Activated naive CD8-positive, alpha-beta T cell treated with anti-CD3 and anti-CD28 coated beads, Interleukin-2, amount 10 ng/mL, durations not matched to agents 7 days and 5 days (primary cell): ENCODE measurements at regions not wholly inside any gene's neighbourhood (a gene's known extent, or its start where the extent isn't known, plus 50 kb on each side); places are given as distances from the start of the nearest gene placed in this dataset.

Experiments used
- ATAC-seq: fragments of 150-1000 bp; cut with Tn5 transposase; one replicate; pipeline ENCODE4 v1.10.0; 2021; ENCODE audit warnings: low read depth, moderate library complexity
- POLR2A ChIA-PET: fragments of 350-600 bp; sonication (Branson Sonifier 250); formaldehyde crosslinking; loops from one replicate; lab custom pipeline; 2021; ENCODE audit warnings: antibody characterized with exemption; lab: Charles Lee
- DNase-seq: peaks from one replicate; pipeline ENCODE4 v3.0.0; 2021
- H3K27ac Mint-ChIP-seq: one replicate; pipeline ENCODE4 v1.8.0; 2022; ENCODE audit warnings: mild to moderate bottlenecking, mixed read lengths
- H3K27me3 Mint-ChIP-seq: one replicate; pipeline ENCODE4 v1.8.0; 2022; ENCODE audit warnings: mild to moderate bottlenecking, moderate library complexity, mixed read lengths
- H3K36me3 Mint-ChIP-seq: one replicate; pipeline ENCODE4 v1.8.0; 2021; ENCODE audit warnings: mild to moderate bottlenecking, mixed read lengths
- H3K4me1 Mint-ChIP-seq: one replicate; pipeline ENCODE4 v1.8.0; 2021; ENCODE audit warnings: mixed read lengths
- H3K4me3 Mint-ChIP-seq: one replicate; pipeline ENCODE4 v1.8.0; 2022; ENCODE audit warnings: mild to moderate bottlenecking, moderate library complexity, mixed read lengths
- H3K9me3 Mint-ChIP-seq: one replicate; pipeline ENCODE4 v1.8.0; 2021; ENCODE audit warnings: mixed read lengths

DNA sequence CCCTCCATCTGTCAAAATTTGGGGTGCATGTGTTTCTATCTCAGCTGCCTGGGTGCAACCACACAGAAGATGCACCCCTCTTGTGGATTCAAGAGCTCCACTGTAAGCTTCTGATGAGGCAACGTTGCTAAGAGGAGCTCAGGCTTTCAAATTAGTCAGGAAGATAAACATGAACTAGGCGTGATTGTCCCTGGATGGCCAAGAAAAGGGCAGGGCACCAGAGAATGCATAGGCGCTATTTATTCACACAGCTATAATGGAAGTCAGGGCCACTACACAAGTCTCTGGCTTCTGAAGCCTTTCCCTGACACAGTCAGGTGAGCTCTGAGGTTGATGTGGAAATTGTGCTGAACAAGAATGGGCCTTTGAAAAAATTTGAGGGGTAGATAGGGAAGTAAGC is 1466.0 kb upstream of the CELF4 start:
- Mint-ChIP-seq H3K4me3 (no peak overlapping the region), H3K9me3 (no peaks in the 10 kb centered on the region), H3K27me3 (no peaks in the 10 kb centered on the region), H3K36me3 (no peaks in the 10 kb centered on the region), H3K4me1 (no peaks in the 10 kb centered on the region), H3K27ac (no peak overlapping the region)
- no peak for DNase-seq
- POLR2A ChIA-PET, result no interaction called here
- no peak for ATAC-seq

DNA sequence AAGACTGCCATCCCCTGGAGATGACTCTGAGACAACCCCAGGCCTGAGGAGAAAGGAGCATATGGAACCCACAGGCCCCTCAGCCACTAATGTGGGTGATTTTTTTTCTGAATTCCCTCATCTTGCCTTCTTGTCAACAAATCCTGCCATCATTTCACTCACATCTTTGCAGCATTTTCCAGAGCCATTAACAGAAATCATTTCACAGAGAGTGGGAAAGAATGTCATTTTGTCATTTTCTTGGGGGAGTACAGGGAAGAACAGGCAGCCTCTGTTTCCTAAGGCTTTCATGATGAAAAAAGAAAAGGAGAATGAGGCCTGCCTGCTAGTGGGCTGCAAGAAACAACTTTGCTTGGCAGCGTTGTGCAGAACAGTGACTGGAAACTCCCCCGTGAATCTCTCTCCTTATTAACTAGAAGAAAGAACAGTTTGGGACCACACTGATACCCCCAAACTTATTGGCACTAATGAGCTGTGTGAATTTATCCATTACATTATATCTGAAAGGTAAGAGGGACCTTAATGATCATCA is 1464.6 kb upstream of the CELF4 start:
- H3K36me3 Mint-ChIP-seq, result no peaks in the 10 kb centered on the region
- no peaks in the 10 kb centered on the region for H3K4me1 Mint-ChIP-seq
- POLR2A ChIA-PET, result no interaction called here
- H3K9me3 Mint-ChIP-seq, result no peaks in the 10 kb centered on the region
- no peaks in the 10 kb centered on the region for H3K27me3 Mint-ChIP-seq
- no peak overlapping the region for H3K27ac Mint-ChIP-seq
- no peak overlapping the region for H3K4me3 Mint-ChIP-seq
- DNase-seq (no peak), ATAC-seq (no peak)

- no peaks in the 10 kb centered on the region for H3K36me3 Mint-ChIP-seq
- ATAC-seq, result no peak
- H3K27ac Mint-ChIP-seq, result no peak overlapping the region
- no peak overlapping the region for H3K4me3 Mint-ChIP-seq
- no peaks in the 10 kb centered on the region for H3K4me1 Mint-ChIP-seq
- DNase-seq, result no peak
- no peaks in the 10 kb centered on the region for H3K9me3 Mint-ChIP-seq
- no peaks in the 10 kb centered on the region for H3K27me3 Mint-ChIP-seq
- POLR2A ChIA-PET, result no interaction called here
Observed at GRCh38 chr18:39025531-39025930, 1459.9 kb upstream of the CELF4 start.

DNA sequence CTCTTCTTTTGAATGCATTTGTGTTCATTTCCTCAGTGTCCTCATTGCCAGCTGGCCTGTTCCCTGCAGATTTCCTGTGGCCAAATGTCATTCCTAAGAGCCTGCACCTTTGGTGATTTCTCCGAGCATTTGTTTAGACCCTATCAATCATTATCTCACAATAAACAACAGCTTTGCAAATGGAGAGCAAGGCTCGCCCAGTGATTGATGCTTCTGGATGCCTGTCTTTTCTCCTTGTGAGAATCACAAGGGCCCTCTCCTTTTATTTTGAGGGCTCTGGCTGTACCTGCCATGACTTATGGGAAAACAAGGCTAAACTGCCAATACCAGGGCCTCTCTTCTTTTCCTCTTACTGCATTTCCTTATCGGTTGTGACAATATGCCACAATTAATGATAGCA is 1454.4 kb upstream of the CELF4 start:
- no peak for ATAC-seq
- Mint-ChIP-seq H3K27me3 (no peaks in the 10 kb centered on the region), H3K9me3 (no peaks in the 10 kb centered on the region), H3K4me1 (no peaks in the 10 kb centered on the region), H3K27ac (no peak overlapping the region), H3K4me3 (no peak overlapping the region), H3K36me3 (no peaks in the 10 kb centered on the region)
- POLR2A ChIA-PET, result no interaction called here
- DNase-seq, result no peak

GRCh38 chr18:39007031-39007902 is 1441.7 kb upstream of the CELF4 start:
- Mint-ChIP-seq H3K36me3 (no peaks in the 10 kb centered on the region), H3K4me1 (no peaks in the 10 kb centered on the region), H3K27me3 (peaks cover 2% of the 10 kb centered on the region), H3K4me3 (no peak overlapping the region), H3K9me3 (peaks cover 4% of the 10 kb centered on the region), H3K27ac (no peak overlapping the region)
- ATAC-seq, result no peak
- no peak for DNase-seq
- POLR2A ChIA-PET, result no interaction called here

DNA sequence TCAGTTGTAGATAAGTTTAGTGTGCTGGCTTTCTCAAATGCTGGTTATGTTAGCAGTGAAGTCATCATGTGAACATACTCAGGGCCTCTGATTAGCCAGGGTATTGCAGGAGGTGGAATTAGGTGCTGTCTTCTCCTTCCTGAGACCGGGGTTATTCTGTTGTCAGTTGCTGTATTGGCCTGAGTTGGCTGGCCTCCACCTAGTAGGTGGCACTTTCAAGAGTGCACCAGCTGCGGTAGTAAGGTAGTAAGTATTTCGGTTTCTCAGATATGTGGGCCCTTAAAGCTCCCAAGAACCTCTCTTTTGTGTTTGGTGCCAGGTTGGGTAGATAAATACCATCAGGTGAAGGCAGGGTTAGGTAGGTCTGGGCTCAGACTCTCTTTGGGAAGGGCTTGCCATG is 1430.5 kb upstream of the CELF4 start:
- Mint-ChIP-seq H3K4me1 (no peaks in the 10 kb centered on the region), H3K36me3 (no peaks in the 10 kb centered on the region), H3K27ac (no peak overlapping the region), H3K27me3 (no peaks in the 10 kb centered on the region), H3K9me3 (no peaks in the 10 kb centered on the region), H3K4me3 (no peak overlapping the region)
- ATAC-seq (no peak), DNase-seq (no peak)
- POLR2A ChIA-PET, result no interaction called here

GRCh38 chr18:38993342-38993741 is 1427.7 kb upstream of the CELF4 start:
- no peaks in the 10 kb centered on the region for H3K36me3 Mint-ChIP-seq

DNA sequence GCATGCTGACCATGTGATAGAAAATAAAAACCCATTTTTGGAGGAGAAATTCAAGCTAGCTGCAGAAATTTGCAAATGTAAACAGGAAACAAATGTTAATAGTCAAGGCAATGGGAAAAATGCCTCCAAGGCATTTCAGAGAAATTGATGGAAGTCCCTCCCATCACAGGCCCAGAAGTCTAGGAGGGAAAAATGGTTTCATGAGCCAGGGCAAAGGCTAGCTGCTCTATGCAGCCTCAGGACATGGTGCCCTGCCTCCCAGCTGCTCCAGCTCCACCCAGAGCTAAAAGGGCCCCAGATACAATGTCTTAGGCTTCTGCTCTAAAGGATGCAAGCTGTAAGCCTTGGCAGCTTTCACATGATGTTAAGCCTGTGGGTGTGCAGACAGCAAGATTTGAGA is 1419.4 kb upstream of the CELF4 start:
- POLR2A ChIA-PET, result no interaction called here
- Mint-ChIP-seq H3K9me3 (peaks cover 5% of the 10 kb centered on the region), H3K4me1 (no peaks in the 10 kb centered on the region), H3K36me3 (no peaks in the 10 kb centered on the region), H3K27ac (no peak overlapping the region), H3K4me3 (no peak overlapping the region), H3K27me3 (no peaks in the 10 kb centered on the region)
- no peak for DNase-seq
- ATAC-seq, result no peak

More at GRCh38 chr18:38993342-38993741, 1427.7 kb upstream of the CELF4 start:
- Mint-ChIP-seq H3K27me3 (no peaks in the 10 kb centered on the region), H3K4me3 (no peak overlapping the region), H3K4me1 (no peaks in the 10 kb centered on the region), H3K9me3 (no peaks in the 10 kb centered on the region), H3K27ac (no peak overlapping the region)
- POLR2A ChIA-PET, result no interaction called here
- no peak for ATAC-seq
- DNase-seq, result no peak

DNA sequence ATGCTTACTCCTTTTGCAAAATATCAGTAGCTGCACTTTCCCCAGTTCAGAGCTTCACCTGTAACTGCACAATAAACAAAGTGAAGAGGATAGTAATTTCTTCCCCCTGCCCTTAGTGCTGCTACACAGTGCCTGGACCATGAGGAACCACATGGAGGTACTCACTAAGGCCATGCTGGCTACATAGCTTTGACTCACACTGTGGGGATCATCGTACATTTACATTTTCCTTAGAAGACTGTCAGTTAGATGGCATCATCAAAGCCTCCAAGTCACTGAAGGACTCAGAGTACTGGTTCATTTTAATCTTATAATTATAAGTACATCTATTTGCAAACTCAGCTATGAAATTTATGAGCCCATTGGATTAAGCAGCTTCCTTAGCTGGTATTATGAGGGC is 1416.5 kb upstream of the CELF4 start:
- POLR2A ChIA-PET, result no interaction called here
- H3K4me3 Mint-ChIP-seq, result no peak overlapping the region
- peaks cover 5% of the 10 kb centered on the region for H3K9me3 Mint-ChIP-seq
- ATAC-seq, result no peak
- no peaks in the 10 kb centered on the region for H3K4me1 Mint-ChIP-seq
- no peaks in the 10 kb centered on the region for H3K36me3 Mint-ChIP-seq
- no peak for DNase-seq
- no peak overlapping the region for H3K27ac Mint-ChIP-seq
- H3K27me3 Mint-ChIP-seq, result no peaks in the 10 kb centered on the region

DNA sequence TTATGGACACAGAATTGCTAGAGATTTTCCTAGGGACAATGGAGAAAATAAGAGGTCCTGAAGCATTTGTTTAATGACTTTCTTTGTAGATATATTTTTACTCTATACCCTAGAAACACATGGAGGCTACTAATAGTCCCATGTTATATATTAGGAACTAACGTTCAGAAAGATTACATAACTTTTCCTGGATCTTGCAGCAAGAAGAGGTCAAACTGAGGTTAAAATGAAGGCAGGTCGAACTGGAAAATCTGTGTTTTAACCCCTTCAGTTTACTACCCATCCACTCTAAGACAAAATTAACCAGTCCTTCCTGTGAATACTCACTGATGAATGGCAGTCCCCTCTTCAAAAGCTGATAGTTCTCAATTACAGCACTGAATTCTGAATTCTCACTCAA is 1415.8 kb upstream of the CELF4 start:
- Mint-ChIP-seq H3K27me3 (no peaks in the 10 kb centered on the region), H3K4me3 (no peak overlapping the region), H3K9me3 (peaks cover 5% of the 10 kb centered on the region), H3K27ac (no peak overlapping the region), H3K36me3 (no peaks in the 10 kb centered on the region), H3K4me1 (no peaks in the 10 kb centered on the region)
- ATAC-seq (no peak), DNase-seq (no peak)
- POLR2A ChIA-PET, result no interaction called here

GRCh38 chr18:38980420-38980819 is 1414.8 kb upstream of the CELF4 start:
- Mint-ChIP-seq H3K9me3 (peaks cover 5% of the 10 kb centered on the region), H3K4me1 (no peaks in the 10 kb centered on the region), H3K4me3 (no peak overlapping the region), H3K27me3 (no peaks in the 10 kb centered on the region), H3K36me3 (no peaks in the 10 kb centered on the region), H3K27ac (no peak overlapping the region)
- no peak for DNase-seq
- POLR2A ChIA-PET, result no interaction called here
- ATAC-seq, result no peak

DNA sequence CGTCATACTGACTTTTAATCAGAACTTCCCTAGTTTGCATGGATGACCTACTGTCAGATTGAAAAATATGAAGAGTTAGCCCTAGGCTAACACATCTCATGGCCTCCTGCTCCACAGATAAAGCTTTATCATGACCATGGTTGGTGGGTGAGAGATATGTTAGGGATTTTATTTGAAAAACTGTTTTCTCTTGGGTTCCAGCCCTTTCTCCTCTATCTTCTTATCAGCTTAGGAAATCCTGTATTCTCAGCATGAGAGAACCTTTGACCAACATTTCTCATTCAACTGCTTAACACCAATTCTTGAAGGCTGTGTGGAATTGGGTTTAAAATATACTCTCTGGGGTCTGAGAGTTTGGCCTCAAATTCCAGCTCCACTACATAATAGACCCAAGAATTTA is 1407.0 kb upstream of the CELF4 start:
- H3K27me3 Mint-ChIP-seq, result no peaks in the 10 kb centered on the region
- no peak overlapping the region for H3K4me3 Mint-ChIP-seq
- no peaks in the 10 kb centered on the region for H3K4me1 Mint-ChIP-seq
- ATAC-seq, result no peak
- peaks cover 4% of the 10 kb centered on the region for H3K9me3 Mint-ChIP-seq
- DNase-seq, result no peak
- no peaks in the 10 kb centered on the region for H3K36me3 Mint-ChIP-seq
- H3K27ac Mint-ChIP-seq, result no peak overlapping the region
- POLR2A ChIA-PET, result no interaction called here

GRCh38 chr18:38971881-38972280 is 1406.3 kb upstream of the CELF4 start:
- no peak overlapping the region for H3K4me3 Mint-ChIP-seq
- H3K27ac Mint-ChIP-seq, result no peak overlapping the region
- H3K36me3 Mint-ChIP-seq, result no peaks in the 10 kb centered on the region
- no peaks in the 10 kb centered on the region for H3K4me1 Mint-ChIP-seq
- ATAC-seq, result no peak
- POLR2A ChIA-PET, result no interaction called here
- no peaks in the 10 kb centered on the region for H3K27me3 Mint-ChIP-seq
- DNase-seq, result no peak
- H3K9me3 Mint-ChIP-seq, result peaks cover 4% of the 10 kb centered on the region

DNA sequence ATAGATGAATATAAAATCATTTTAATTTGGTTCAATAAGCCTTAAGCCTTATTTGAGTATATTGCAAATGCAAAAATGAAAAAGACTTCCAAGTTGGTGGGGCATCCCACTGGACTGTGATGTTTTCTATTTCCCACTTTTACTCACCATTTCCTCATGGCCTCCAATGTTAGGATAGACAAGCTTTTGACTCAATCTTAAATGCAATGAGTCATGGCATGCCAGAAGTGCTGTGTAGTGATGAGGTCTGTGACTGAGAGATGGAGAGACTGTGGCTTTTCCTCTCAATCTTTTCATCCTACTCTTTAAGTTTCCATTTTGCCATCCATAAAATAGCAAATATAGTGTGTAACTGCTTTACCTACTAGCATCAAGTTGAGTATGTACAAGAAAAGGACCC is 1401.2 kb upstream of the CELF4 start:
- Mint-ChIP-seq H3K4me1 (no peaks in the 10 kb centered on the region), H3K27me3 (no peaks in the 10 kb centered on the region), H3K9me3 (no peaks in the 10 kb centered on the region), H3K27ac (no peak overlapping the region), H3K4me3 (no peak overlapping the region), H3K36me3 (no peaks in the 10 kb centered on the region)
- POLR2A ChIA-PET, result no interaction called here
- no peak for ATAC-seq
- no peak for DNase-seq
